HL-60 (cell line): ENCODE measurements at regions not wholly inside any gene's neighbourhood (a gene's known extent, or its start where the extent isn't known, plus 50 kb on each side); places are given as distances from the start of the nearest gene placed in this dataset.

ENCODE experiments used
- CTCF ChIP-seq: IDR thresholded peaks from one replicate; pipeline ENCODE4 v1.5.1; 2011; ENCODE audit warnings: low read length, control low read depth, inconsistent platforms; ENCODE audit not compliant: insufficient read depth
- POLR2AphosphoS5 ChIP-seq: IDR thresholded peaks from 2 replicates; pipeline ENCODE4 v1.6.1; 2012; ENCODE audit warnings: low read depth

DNA sequence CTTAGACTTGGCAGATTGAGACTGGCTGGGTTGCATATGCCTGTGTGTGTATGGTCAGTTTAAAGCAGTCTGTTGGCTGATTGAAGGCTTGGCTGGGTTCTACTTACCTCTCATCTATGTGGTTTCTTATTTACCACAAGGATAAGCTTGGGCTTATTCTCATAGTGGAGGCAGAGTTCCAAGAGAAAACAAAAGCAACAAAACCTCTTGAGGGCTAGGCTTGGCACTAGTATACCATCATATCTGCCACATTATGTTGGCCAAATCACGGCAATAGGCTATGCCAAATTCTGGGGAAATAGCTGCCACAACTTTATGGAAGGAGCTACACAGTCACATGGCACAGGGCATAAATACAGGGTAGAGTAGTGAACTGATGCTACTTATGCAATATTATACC is 714.1 kb downstream of the CBLN4 start:
- TF ChIP-seq CTCF: no peak
- no peak for TF ChIP-seq POLR2AphosphoS5
